HG03457 (cell line): ENCODE measurements at regions not wholly inside any gene's neighbourhood (a gene's known extent, or its start where the extent isn't known, plus 50 kb on each side); places are given as distances from the start of the nearest gene placed in this dataset.

ENCODE experiments used
- ATAC-seq: cut with Tn5 transposase; IDR thresholded peaks from one replicate; pipeline ENCODE4 v1.9.1; 2021; ENCODE audit warnings: moderate number of reproducible peaks; ENCODE audit not compliant: unreplicated experiment

GRCh38 chr20:18957328-18957727, 143.7 kb downstream of the SCP2D1 start:
- ATAC-seq = no peak

GRCh38 chr20:18971121-18971520, 157.5 kb downstream of the SCP2D1 start:
- no peak for ATAC-seq

GRCh38 chr20:18971574-18971973, 158.0 kb downstream of the SCP2D1 start:
- no peak for ATAC-seq

- ATAC-seq = no peak
Observed at GRCh38 chr20:18972251-18972876, 158.8 kb downstream of the SCP2D1 start.

- ATAC-seq = no peak
Observed at GRCh38 chr20:18973529-18974173, 160.1 kb downstream of the SCP2D1 start.

- no peak for ATAC-seq
Observed at GRCh38 chr20:18974660-18975059, 161.1 kb downstream of the SCP2D1 start.

GRCh38 chr20:18977441-18977840, 163.9 kb downstream of the SCP2D1 start:
- no peak for ATAC-seq

GRCh38 chr20:18978311-18978710, 164.7 kb downstream of the SCP2D1 start:
- ATAC-seq = no peak

- ATAC-seq = no peak
Observed at GRCh38 chr20:18979132-18979531, 165.5 kb downstream of the SCP2D1 start.

GRCh38 chr20:18981962-18982539, 168.5 kb downstream of the SCP2D1 start:
- ATAC-seq = no peak

- no peak for ATAC-seq
Observed at GRCh38 chr20:18983796-18984195, 170.2 kb downstream of the SCP2D1 start.

- ATAC-seq = no peak
Observed at GRCh38 chr20:18984238-18985200, 170.9 kb downstream of the SCP2D1 start.

- no peak for ATAC-seq
Observed at GRCh38 chr20:18985551-18985950, 172.0 kb downstream of the SCP2D1 start.

GRCh38 chr20:18986146-18986830, 172.7 kb downstream of the SCP2D1 start:
- no peak for ATAC-seq

GRCh38 chr20:18986895-18987580, 173.5 kb downstream of the SCP2D1 start:
- no peak for ATAC-seq

- ATAC-seq = no peak
Observed at GRCh38 chr20:18987781-18988360, 174.3 kb downstream of the SCP2D1 start.

- ATAC-seq = no peak
Observed at GRCh38 chr20:18988701-18989100, 175.1 kb downstream of the SCP2D1 start.

- no peak for ATAC-seq
Observed at GRCh38 chr20:18989736-18990474, 176.3 kb downstream of the SCP2D1 start.

- no peak for ATAC-seq
Observed at GRCh38 chr20:18991012-18991411, 177.4 kb downstream of the SCP2D1 start.
